ENCODE measurements at regions not wholly inside any gene's neighbourhood (a gene's known extent, or its start where the extent isn't known, plus 50 kb on each side); places are given as distances from the start of the nearest gene placed in this dataset.

DNA sequence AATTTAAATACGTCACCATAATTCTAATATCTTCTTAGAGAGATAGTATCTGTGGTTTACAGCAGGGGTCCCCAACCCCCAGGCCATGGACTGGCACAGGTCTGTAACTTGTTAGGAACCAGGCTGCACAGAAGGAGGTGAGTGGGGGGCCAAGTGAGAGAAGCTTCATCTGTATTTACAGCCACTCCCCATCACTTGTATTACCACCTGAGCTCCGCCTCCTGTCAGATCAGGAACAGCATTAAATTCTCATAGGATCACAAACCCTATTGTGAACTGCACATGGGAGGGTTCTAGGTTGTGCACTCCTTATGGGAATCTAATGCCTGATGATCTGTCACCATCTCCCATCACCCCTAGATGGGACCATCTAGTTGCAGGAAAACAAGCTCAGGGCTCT is 282.6 kb downstream of the ICOS start:
- DNase-seq (ENCODE audit: low spot score in 2 of 2), result no peak
- WGBS, 2 donors, result 74 to 100% methylated on average over 2 of the region's 2 CpGs
- no peak for TF ChIP-seq CTCF (IDR thresholded peaks at IDR 0.05)
- TF ChIP-seq POLR2A (IDR thresholded peaks at IDR 0.05), result no peak
- Histone ChIP-seq H3K4me1 (no peaks in the 10 kb centered on the region), H3K4me3 (no peak overlapping the region), H3K27ac (no peak overlapping the region), H3K9me3 (peaks cover 0 to 11% (median 0%) of the 10 kb centered on the region in 4 donors), H3K27me3 (no peaks in the 10 kb centered on the region), H3K36me3 (no peaks in the 10 kb centered on the region)

DNA sequence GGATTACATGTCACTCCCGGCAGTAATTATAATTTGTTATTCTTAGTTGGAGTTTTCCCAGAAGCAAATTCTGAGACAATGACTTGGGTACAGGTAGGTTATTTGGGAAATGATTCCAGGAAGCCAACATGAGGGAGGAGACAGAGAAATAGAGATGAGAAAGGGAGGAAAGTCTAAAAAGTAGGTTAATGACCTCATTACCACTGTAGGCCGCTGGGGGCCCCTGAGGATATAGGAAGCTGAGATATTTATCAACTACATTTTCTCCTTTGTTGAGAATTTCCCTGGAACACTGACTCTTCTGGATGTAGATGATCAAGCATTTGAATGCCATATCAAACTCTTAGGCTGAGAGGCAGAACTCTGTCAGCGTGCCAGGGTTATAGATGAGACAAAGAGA is 284.3 kb downstream of the ICOS start:
- DNase-seq (ENCODE audit: low spot score in 2 of 2), result no peak
- peaks cover 0 to 4% (median 0%) of the 10 kb centered on the region in 4 donors for H3K9me3 ChIP-seq
- no peaks in the 10 kb centered on the region for H3K27me3 ChIP-seq
- no peak overlapping the region for H3K4me3 ChIP-seq
- no peaks in the 10 kb centered on the region for H3K36me3 ChIP-seq
- 80 to 83% methylated on average over 3 of the region's 3 CpGs for WGBS, 2 donors
- H3K4me1 ChIP-seq, result no peaks in the 10 kb centered on the region
- H3K27ac ChIP-seq, result no peak overlapping the region
- TF ChIP-seq EP300 (IDR thresholded peaks at IDR 0.05), result no peak

GRCh38 chr2:204223046-204223445 is 286.5 kb downstream of the ICOS start:
- no peaks in the 10 kb centered on the region for H3K4me1 ChIP-seq
- H3K36me3 ChIP-seq, result no peaks in the 10 kb centered on the region
- H3K27ac ChIP-seq, result no peak overlapping the region
- no peaks in the 10 kb centered on the region for H3K9me3 ChIP-seq
- DNase-seq (ENCODE audit: low spot score in 2 of 2), result no peak
- 93 to 94% methylated on average over 5 to 6 of the region's 6 CpGs for WGBS, 2 donors
- TF ChIP-seq POLR2A (IDR thresholded peaks at IDR 0.05) (no peak), EP300 (IDR thresholded peaks at IDR 0.05) (no peak), CTCF (IDR thresholded peaks at IDR 0.05) (no peak)
- no peaks in the 10 kb centered on the region for H3K27me3 ChIP-seq
- no peak overlapping the region for H3K4me3 ChIP-seq

GRCh38 chr2:204223544-204223943 is 287.0 kb downstream of the ICOS start:
- TF ChIP-seq CTCF (IDR thresholded peaks at IDR 0.05) (no peak), EP300 (IDR thresholded peaks at IDR 0.05) (no peak), POLR2A (IDR thresholded peaks at IDR 0.05) (no peak)

GRCh38 chr2:204225671-204226073 is 289.1 kb downstream of the ICOS start:
- 69 to 71% methylated on average over 2 of the region's 2 CpGs for WGBS, 2 donors
- Histone ChIP-seq H3K36me3 (no peaks in the 10 kb centered on the region), H3K4me3 (no peak overlapping the region), H3K27ac (no peak overlapping the region), H3K9me3 (no peaks in the 10 kb centered on the region), H3K4me1 (no peaks in the 10 kb centered on the region), H3K27me3 (no peaks in the 10 kb centered on the region)
- no peak for DNase-seq (ENCODE audit: low spot score in 2 of 2)
- TF ChIP-seq POLR2A (IDR thresholded peaks at IDR 0.05) (no peak), EP300 (IDR thresholded peaks at IDR 0.05) (no peak), CTCF (IDR thresholded peaks at IDR 0.05) (no peak)

More at GRCh38 chr2:204223544-204223943, 287.0 kb downstream of the ICOS start:
- Histone ChIP-seq H3K27me3 (no peaks in the 10 kb centered on the region), H3K36me3 (no peaks in the 10 kb centered on the region), H3K27ac (no peak overlapping the region), H3K9me3 (no peaks in the 10 kb centered on the region), H3K4me1 (no peaks in the 10 kb centered on the region), H3K4me3 (no peak overlapping the region)
- DNase-seq (ENCODE audit: low spot score in 2 of 2), result no peak
- WGBS, 2 donors, result 90 to 96% methylated on average over 9 of the region's 9 CpGs

DNA sequence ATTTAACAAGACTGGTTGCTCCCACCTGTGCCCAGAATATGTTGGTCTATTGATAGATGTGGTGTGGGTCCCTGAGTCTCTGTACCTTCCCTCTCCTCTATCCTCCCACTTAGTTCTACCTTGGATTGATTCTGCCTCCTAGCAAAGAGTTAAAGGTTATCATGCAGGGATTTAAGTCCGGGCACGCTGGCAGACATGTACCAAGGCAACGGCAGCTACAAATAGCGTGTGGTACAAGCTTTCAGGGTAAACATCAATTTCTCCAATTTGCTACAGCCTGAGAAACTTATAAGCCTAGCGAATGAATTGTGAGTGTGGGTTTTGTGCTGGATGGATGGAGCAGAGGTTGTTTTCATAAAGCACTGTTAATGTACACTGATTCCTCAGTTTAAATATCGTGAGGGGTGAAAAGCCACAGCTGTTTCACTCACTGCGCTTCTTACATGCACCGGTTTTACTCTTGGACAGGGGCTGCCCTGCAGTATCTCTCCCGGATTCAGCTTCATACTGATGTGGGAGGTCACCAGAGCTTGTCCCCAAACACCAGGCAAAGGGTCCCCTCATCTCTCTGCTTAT is 289.8 kb downstream of the ICOS start:
- DNase-seq (ENCODE audit: low spot score in 2 of 2), result no peak
- Histone ChIP-seq H3K36me3 (no peaks in the 10 kb centered on the region), H3K27me3 (no peaks in the 10 kb centered on the region), H3K27ac (no peak overlapping the region), H3K9me3 (no peaks in the 10 kb centered on the region), H3K4me1 (no peaks in the 10 kb centered on the region), H3K4me3 (no peak overlapping the region)
- no peak for TF ChIP-seq POLR2A (IDR thresholded peaks at IDR 0.05)
- TF ChIP-seq CTCF (IDR thresholded peaks at IDR 0.05), result no peak
- TF ChIP-seq EP300 (IDR thresholded peaks at IDR 0.05), result no peak
- 60 to 61% methylated on average over 9 of the region's 9 CpGs for WGBS, 2 donors
